GM23248 (cell line): ENCODE measurements at regions not wholly inside any gene's neighbourhood (a gene's known extent, or its start where the extent isn't known, plus 50 kb on each side); places are given as distances from the start of the nearest gene placed in this dataset.

ENCODE experiments used
- DNase-seq: peaks from one replicate; pipeline ENCODE4 v3.0.0-alpha.2; 2015
- H2AFZ ChIP-seq: fragments of 200-600 bp; sonication (generic); 2 replicates; pipeline ENCODE4 v1.6.1; 2016; ENCODE audit warnings: antibody characterized with exemption
- H3F3A ChIP-seq: fragments of 200-600 bp; sonication (generic); 2 replicates; pipeline ENCODE4 v1.6.1; 2016; ENCODE audit warnings: mild to moderate bottlenecking, antibody characterized with exemption, mixed run types; ENCODE audit not compliant: insufficient read depth
- H3K27ac ChIP-seq: fragments of 200-600 bp; sonication (generic); 2 replicates; pipeline ENCODE4 v1.5.1; 2016; ENCODE audit warnings: mild to moderate bottlenecking
- H3K27me3 ChIP-seq: fragments of 200-600 bp; sonication (generic); replicated peaks from 2 replicates; pipeline ENCODE4 v1.6.1; 2016; ENCODE audit warnings: mild to moderate bottlenecking; ENCODE audit not compliant: insufficient read depth
- H3K36me3 ChIP-seq: fragments of 200-600 bp; sonication (generic); 2 replicates; pipeline ENCODE4 v1.6.1; 2016; ENCODE audit warnings: low read depth, mild to moderate bottlenecking
- H3K4me1 ChIP-seq: fragments of 200-600 bp; sonication (generic); 2 replicates; pipeline ENCODE4 v1.6.1; 2016; ENCODE audit warnings: mild to moderate bottlenecking; ENCODE audit not compliant: insufficient read depth
- H3K4me2 ChIP-seq: fragments of 200-600 bp; sonication (generic); one replicate; pipeline ENCODE4 v1.6.1; 2016; ENCODE audit warnings: mild to moderate bottlenecking; ENCODE audit not compliant: unreplicated experiment
- H3K4me3 ChIP-seq: fragments of 200-600 bp; sonication (generic); 2 replicates; pipeline ENCODE4 v1.5.1; 2016; ENCODE audit warnings: mild to moderate bottlenecking
- H3K79me2 ChIP-seq: fragments of 200-600 bp; sonication (generic); 2 replicates; pipeline ENCODE4 v1.6.1; 2016; ENCODE audit warnings: mild to moderate bottlenecking; ENCODE audit not compliant: insufficient read depth
- H3K9ac ChIP-seq: fragments of 200-600 bp; sonication (generic); 2 replicates; pipeline ENCODE4 v1.6.1; 2016; ENCODE audit warnings: mild to moderate bottlenecking
- H3K9me2 ChIP-seq: fragments of 200-600 bp; sonication (generic); 2 replicates; pipeline ENCODE4 v1.6.1; 2016; ENCODE audit warnings: mixed run types, mild to moderate bottlenecking, moderate library complexity; ENCODE audit not compliant: insufficient read depth
- H3K9me3 ChIP-seq: fragments of 200-600 bp; sonication (generic); one replicate; pipeline ENCODE4 v1.6.1; 2017; ENCODE audit warnings: low read depth
- H4K20me1 ChIP-seq: fragments of 200-600 bp; sonication (generic); 2 replicates; pipeline ENCODE4 v1.6.0; 2016; ENCODE audit not compliant: insufficient read depth
- EZH2 ChIP-seq: fragments of 200-600 bp; sonication (generic); IDR thresholded peaks from 2 replicates; pipeline ENCODE4 v1.6.1; 2018; ENCODE audit warnings: antibody characterized with exemption, mild to moderate bottlenecking; ENCODE audit not compliant: insufficient read depth, poor library complexity, severe bottlenecking
- EZH2phosphoT487 ChIP-seq: fragments of 200-600 bp; sonication (generic); IDR thresholded peaks from 2 replicates; pipeline ENCODE4 v1.6.1; 2018; ENCODE audit warnings: antibody characterized with exemption, moderate library complexity, mild to moderate bottlenecking, low read depth; ENCODE audit not compliant: insufficient read depth
- whole genome bisulfite sequencing, 2 experiments: methylation state at CpG; one replicate each; pipeline ENCODE4 v1.1.6; 2015 to 2017; ENCODE audit warnings: low lambda C conversion rate in 2 of 2, low coverage in 1 of 2; ENCODE audit errors: missing lambda C conversion rate in 2 of 2; 5-methylcytosine and 5-hydroxymethylcytosine counted together
- in situ Hi-C: fragments of 300-500 bp; cut with MboI; formaldehyde crosslinking; loops from 2 replicates; pipeline ENCODE4 v1.15.0; 2020

GRCh38 chr4:78671903-78672815 is 104.0 kb upstream of the BMP2K start:
- Histone ChIP-seq H3K4me2 (no peak overlapping the region), H3K4me3 (no peak overlapping the region), H3K79me2 (no peaks in the 10 kb centered on the region), H3F3A (no peaks in the 10 kb centered on the region), H2AFZ (no peak overlapping the region), H3K27me3 (no peaks in the 10 kb centered on the region), H3K36me3 (no peaks in the 10 kb centered on the region), H3K9ac (no peak overlapping the region), H3K9me2 (no peaks in the 10 kb centered on the region), H3K4me1 (no peaks in the 10 kb centered on the region), H3K27ac (no peak overlapping the region), H3K9me3 (no peaks in the 10 kb centered on the region), H4K20me1 (no peaks in the 10 kb centered on the region)
- WGBS, 2 experiments = 90 to 94% methylated on average over 5 of the region's 5 CpGs
- TF ChIP-seq EZH2 = no peak
- no peak for TF ChIP-seq EZH2phosphoT487
- no peak for DNase-seq
- in situ Hi-C loops = no loop called here

- H3K27ac ChIP-seq = no peak overlapping the region
- no peaks in the 10 kb centered on the region for H3K9me3 ChIP-seq
- no peaks in the 10 kb centered on the region for H4K20me1 ChIP-seq
- no peak overlapping the region for H3K4me3 ChIP-seq
- no peak for TF ChIP-seq EZH2phosphoT487
- WGBS, 2 experiments = 93 to 96% methylated on average over 2 of the region's 2 CpGs
- DNase-seq = no peak
- H3K27me3 ChIP-seq = no peaks in the 10 kb centered on the region
- no peaks in the 10 kb centered on the region for H3K36me3 ChIP-seq
- H3K9me2 ChIP-seq = no peaks in the 10 kb centered on the region
- no peak overlapping the region for H2AFZ ChIP-seq
- no peaks in the 10 kb centered on the region for H3K4me1 ChIP-seq
- H3K79me2 ChIP-seq = no peaks in the 10 kb centered on the region
- H3K4me2 ChIP-seq = no peak overlapping the region
- no peak overlapping the region for H3K9ac ChIP-seq
- no peaks in the 10 kb centered on the region for H3F3A ChIP-seq
- in situ Hi-C loops = no loop called here
Measured at GRCh38 chr4:78673337-78673736, 102.8 kb upstream of the BMP2K start.

DNA sequence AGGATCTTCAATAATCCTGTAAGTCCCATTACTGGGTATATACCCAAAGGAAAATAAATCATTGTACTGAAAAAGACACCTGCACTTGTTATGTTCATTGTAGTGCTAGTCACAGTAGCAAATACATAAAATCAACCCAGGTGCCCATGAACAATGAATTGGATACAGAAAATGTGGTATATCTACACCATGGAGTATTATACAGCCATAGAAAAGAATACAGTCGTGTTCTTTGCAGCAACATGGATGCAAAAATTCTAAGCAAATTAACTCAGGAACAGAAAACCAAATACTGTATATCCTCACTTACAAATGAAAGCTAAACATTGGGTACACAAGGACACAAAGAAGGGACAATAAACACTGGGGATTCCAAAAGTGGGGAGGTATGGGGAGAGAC is 100.8 kb upstream of the BMP2K start:
- H3K9me3 ChIP-seq = no peaks in the 10 kb centered on the region
- no peak for TF ChIP-seq EZH2phosphoT487
- no peak for TF ChIP-seq EZH2
- no peaks in the 10 kb centered on the region for H3K36me3 ChIP-seq
- H3K27ac ChIP-seq = no peak overlapping the region
- H3K4me2 ChIP-seq = no peak overlapping the region
- H3K27me3 ChIP-seq = no peaks in the 10 kb centered on the region
- in situ Hi-C loops = no loop called here
- no peaks in the 10 kb centered on the region for H4K20me1 ChIP-seq
- H3K9me2 ChIP-seq = no peaks in the 10 kb centered on the region
- no peak overlapping the region for H3K4me3 ChIP-seq
- no peak for DNase-seq
- no peak overlapping the region for H3K9ac ChIP-seq
- no peak overlapping the region for H2AFZ ChIP-seq
- no peaks in the 10 kb centered on the region for H3K79me2 ChIP-seq
- H3F3A ChIP-seq = no peaks in the 10 kb centered on the region
- H3K4me1 ChIP-seq = no peaks in the 10 kb centered on the region
- WGBS, 2 experiments = 68 to 73% methylated on average over 1 of the region's 1 CpG

- no peaks in the 10 kb centered on the region for H3K9me2 ChIP-seq
- TF ChIP-seq EZH2 = no peak
- in situ Hi-C loops = no loop called here
Measured at GRCh38 chr4:78682070-78682469, 94.1 kb upstream of the BMP2K start.

More at GRCh38 chr4:78682070-78682469, 94.1 kb upstream of the BMP2K start:
- no peak overlapping the region for H3K27ac ChIP-seq
- no peak overlapping the region for H3K4me2 ChIP-seq
- no peaks in the 10 kb centered on the region for H4K20me1 ChIP-seq
- no peak overlapping the region for H3K9ac ChIP-seq
- no peak overlapping the region for H3K4me3 ChIP-seq
- H3K4me1 ChIP-seq = peaks cover 7% of the 10 kb centered on the region; the same call in 1 of the 2 replicates
- DNase-seq = no peak
- 96 to 97% methylated on average over 3 of the region's 3 CpGs for WGBS, 2 experiments
- H3F3A ChIP-seq = no peaks in the 10 kb centered on the region
- no peaks in the 10 kb centered on the region for H3K27me3 ChIP-seq
- H3K9me3 ChIP-seq = no peaks in the 10 kb centered on the region
- H3K36me3 ChIP-seq = no peaks in the 10 kb centered on the region
- no peak overlapping the region for H2AFZ ChIP-seq
- H3K79me2 ChIP-seq = no peaks in the 10 kb centered on the region
